CD4-positive, alpha-beta memory T cell (primary cell): ENCODE measurements at regions not wholly inside any gene's neighbourhood (a gene's known extent, or its start where the extent isn't known, plus 50 kb on each side); places are given as distances from the start of the nearest gene placed in this dataset.
"Not testable (repeated sequence)": the region's sequence is repeated elsewhere in the genome, so short reads cannot be mapped to it uniquely, and the experiment has no call there.

Experiments
- CTCF ChIA-PET: fragments of 350-600 bp; sonication (Branson Sonifier 250); formaldehyde crosslinking; loops from one replicate; lab custom pipeline; 2021; ENCODE audit warnings: inconsistent platforms; ENCODE audit not compliant: partially characterized antibody; lab: Charles Lee
- POLR2A ChIA-PET: fragments of 350-600 bp; sonication (Branson Sonifier 250); formaldehyde crosslinking; loops from one replicate; lab custom pipeline; 2021; ENCODE audit not compliant: partially characterized antibody; lab: Charles Lee
- DNase-seq, 5 donors: peaks; one replicate each; pipeline versions ENCODE4 v3.0.0 to v3.0.0-alpha.2; 2020 to 2022; ENCODE audit warnings: mixed read lengths in 1 of 5
- H3K27ac ChIP-seq: one replicate; pipeline ENCODE4 v1.7.0; 2013; ENCODE audit warnings: low read depth, low read length
- H3K27me3 ChIP-seq: 2 replicates; pipeline ENCODE4 v1.7.0; 2013; ENCODE audit warnings: mild to moderate bottlenecking, low read length, moderate library complexity; ENCODE audit not compliant: insufficient read depth
- H3K36me3 ChIP-seq: 2 replicates; pipeline ENCODE4 v1.7.0; 2013; ENCODE audit warnings: mild to moderate bottlenecking, low read length, moderate library complexity; ENCODE audit not compliant: insufficient read depth
- H3K4me1 ChIP-seq: 2 replicates; pipeline ENCODE4 v1.7.0; 2013; ENCODE audit warnings: mild to moderate bottlenecking, low read length, moderate library complexity; ENCODE audit not compliant: insufficient read depth
- H3K4me3 ChIP-seq, 2 donors: one replicate each; pipeline ENCODE4 v1.7.0; 2013; ENCODE audit warnings: low read length in 2 of 2, mild to moderate bottlenecking in 1 of 2
- H3K9me3 ChIP-seq, 2 donors: one replicate each; pipeline ENCODE4 v1.7.0; 2013; ENCODE audit warnings: low read length in 2 of 2, control low read depth in 1 of 2; ENCODE audit not compliant: control insufficient read depth in 1 of 2
- H3K27ac Mint-ChIP-seq, 7 donors: one replicate each; pipeline ENCODE4 v1.8.0; 2020 to 2021; ENCODE audit warnings: mixed read lengths in 7 of 7, mild to moderate bottlenecking in 6 of 7, inconsistent platforms in 3 of 7, moderate library complexity in 3 of 7
- H3K27me3 Mint-ChIP-seq, 2 donors: one replicate each; pipeline ENCODE4 v1.8.0; 2020 to 2021; ENCODE audit warnings: mixed read lengths in 2 of 2
- H3K36me3 Mint-ChIP-seq, 2 donors: one replicate each; pipeline ENCODE4 v1.8.0; 2020 to 2021; ENCODE audit warnings: mixed read lengths in 2 of 2, inconsistent platforms in 1 of 2, mild to moderate bottlenecking in 1 of 2
- H3K4me1 Mint-ChIP-seq, 4 donors: one replicate each; pipeline ENCODE4 v1.8.0; 2020 to 2021; ENCODE audit warnings: mixed read lengths in 4 of 4, mild to moderate bottlenecking in 1 of 4
- H3K4me3 Mint-ChIP-seq, 8 donors: one replicate each; pipeline ENCODE4 v1.8.0; 2020 to 2021; ENCODE audit warnings: mixed read lengths in 8 of 8, mild to moderate bottlenecking in 7 of 8, moderate library complexity in 6 of 8, inconsistent platforms in 3 of 8
- H3K9me3 Mint-ChIP-seq, 8 donors: one replicate each; pipeline ENCODE4 v1.8.0; 2020 to 2021; ENCODE audit warnings: mixed read lengths in 8 of 8, mild to moderate bottlenecking in 5 of 8, inconsistent platforms in 3 of 8, moderate library complexity in 1 of 8
- intact Hi-C: fragments of 100-400 bp; cut with micrococcal nuclease; formaldehyde crosslinking; loops from one replicate; pipeline ENCODE4 v1.15.1; 2023

DNA sequence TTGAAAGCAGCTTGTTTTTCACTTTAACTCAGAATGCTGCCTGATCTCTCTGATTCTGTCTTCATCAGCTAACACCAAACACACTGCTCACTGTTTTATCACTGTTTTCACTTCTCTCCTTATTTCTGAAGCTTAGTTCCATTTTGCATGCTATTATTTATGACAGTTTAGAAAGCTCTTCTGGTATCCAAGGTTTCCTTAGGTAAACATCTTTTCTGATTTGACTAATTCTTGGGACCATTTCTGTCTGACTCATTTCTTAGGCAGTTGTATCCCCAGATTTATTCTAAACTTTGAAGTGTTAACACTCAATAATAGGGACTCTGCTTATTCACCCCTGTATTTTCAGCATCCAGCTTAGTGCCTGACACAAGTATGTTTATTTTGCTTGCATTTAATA lies 167.7 kb downstream of the BCHE start:
- Histone ChIP-seq H3K4me1 (no peaks in the 10 kb centered on the region), H3K9me3 (no peaks in the 10 kb centered on the region), H3K27me3 (no peaks in the 10 kb centered on the region), H3K27ac (no peak overlapping the region), H3K4me3 (no peak overlapping the region), H3K36me3 (no peaks in the 10 kb centered on the region)
- ChIA-PET POLR2A (no interaction called here), CTCF (interaction anchor here (0.5 kb wide), 1 partner anchor 47 kb away, joined by 3 read pairs; no protein-coding TSS in a partner anchor)
- intact Hi-C loops: no loop called here
- H3K27me3 Mint-ChIP-seq: no peaks in the 10 kb centered on the region
- no peak overlapping the region for H3K27ac Mint-ChIP-seq
- no peak for DNase-seq
- peaks cover 0 to 12% (median 4%) of the 10 kb centered on the region in 8 donors for H3K9me3 Mint-ChIP-seq
- no peak overlapping the region for H3K4me3 Mint-ChIP-seq
- no peaks in the 10 kb centered on the region for H3K36me3 Mint-ChIP-seq
- H3K4me1 Mint-ChIP-seq: no peaks in the 10 kb centered on the region

GRCh38 chr3:165667676-165668075 lies 169.5 kb downstream of the BCHE start:
- intact Hi-C loops: no loop called here
- no peak overlapping the region for H3K4me3 ChIP-seq
- no peaks in the 10 kb centered on the region for H3K36me3 Mint-ChIP-seq
- H3K27me3 ChIP-seq: no peaks in the 10 kb centered on the region
- CTCF ChIA-PET: no interaction called here
- no peaks in the 10 kb centered on the region for H3K27me3 Mint-ChIP-seq
- POLR2A ChIA-PET: no interaction called here
- H3K36me3 ChIP-seq: no peaks in the 10 kb centered on the region
- no peak overlapping the region for H3K4me3 Mint-ChIP-seq
- no peaks in the 10 kb centered on the region for H3K4me1 Mint-ChIP-seq
- no peak overlapping the region for H3K27ac ChIP-seq
- H3K9me3 ChIP-seq: no peaks in the 10 kb centered on the region
- DNase-seq: no peak
- H3K27ac Mint-ChIP-seq: no peak overlapping the region
- no peaks in the 10 kb centered on the region for H3K4me1 ChIP-seq
- peaks cover 0 to 11% (median 3%) of the 10 kb centered on the region in 8 donors for H3K9me3 Mint-ChIP-seq

- Mint-ChIP-seq H3K27me3 (no peaks in the 10 kb centered on the region), H3K9me3 (peaks cover 0 to 9% (median 3%) of the 10 kb centered on the region in 8 donors), H3K4me3 (peak overlapping the region in 1 of 8 donors; percentile 6), H3K36me3 (no peaks in the 10 kb centered on the region), H3K27ac (no peak overlapping the region), H3K4me1 (no peaks in the 10 kb centered on the region)
- no peak overlapping the region for H3K27ac ChIP-seq
- intact Hi-C loops: no loop called here
- DNase-seq: no peak
- ChIA-PET CTCF (no interaction called here), POLR2A (no interaction called here)
- H3K9me3 ChIP-seq: no peaks in the 10 kb centered on the region
- no peak overlapping the region for H3K4me3 ChIP-seq
- H3K27me3 ChIP-seq: no peaks in the 10 kb centered on the region
- H3K36me3 ChIP-seq: no peaks in the 10 kb centered on the region
- no peaks in the 10 kb centered on the region for H3K4me1 ChIP-seq
Observed at GRCh38 chr3:165658027-165658426, 179.2 kb downstream of the BCHE start.

DNA sequence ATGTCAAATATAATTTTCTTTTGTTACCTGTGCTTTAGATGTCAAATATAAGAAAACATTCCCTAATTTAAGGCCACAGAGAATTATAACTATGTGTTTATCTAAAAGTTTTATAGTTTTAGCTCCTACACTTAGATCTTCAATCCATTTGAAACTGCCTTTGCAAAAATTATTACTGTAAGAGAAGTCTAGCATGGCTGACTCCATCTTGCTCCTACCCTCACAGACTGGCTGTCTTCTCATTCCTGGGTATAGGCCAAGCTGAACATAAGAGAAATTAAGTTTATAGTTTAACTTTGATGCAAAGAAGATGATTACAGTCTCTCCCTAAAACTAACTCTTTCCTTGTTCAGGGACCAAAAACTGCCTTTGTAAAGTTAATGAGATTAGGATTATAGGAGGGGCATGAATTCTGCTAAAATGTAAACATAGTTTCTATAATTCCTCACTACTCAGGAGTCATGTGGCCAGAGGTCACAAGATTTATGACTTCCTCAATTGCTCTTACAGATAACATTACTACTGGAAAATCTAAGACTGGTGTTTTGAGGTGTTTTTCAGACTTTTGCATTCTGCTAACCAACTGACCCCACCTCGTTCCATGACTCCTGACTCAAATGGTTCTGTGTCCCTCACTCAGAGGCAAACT lies 184.0 kb downstream of the BCHE start:
- no peaks in the 10 kb centered on the region for H3K4me1 ChIP-seq
- Mint-ChIP-seq H3K4me3 (no peak overlapping the region), H3K36me3 (no peaks in the 10 kb centered on the region), H3K9me3 (peaks cover 0 to 8% (median 1%) of the 10 kb centered on the region in 8 donors), H3K27me3 (no peaks in the 10 kb centered on the region), H3K27ac (no peak overlapping the region), H3K4me1 (no peaks in the 10 kb centered on the region)
- no peaks in the 10 kb centered on the region for H3K36me3 ChIP-seq
- ChIA-PET CTCF (no interaction called here), POLR2A (no interaction called here)
- H3K27ac ChIP-seq: no peak overlapping the region
- H3K4me3 ChIP-seq: no peak overlapping the region
- no peaks in the 10 kb centered on the region for H3K9me3 ChIP-seq
- intact Hi-C loops: no loop called here
- H3K27me3 ChIP-seq: no peaks in the 10 kb centered on the region
- DNase-seq: no peak

GRCh38 chr3:165649282-165649681 lies 187.9 kb downstream of the BCHE start:
- H3K4me1 ChIP-seq, CTCF ChIA-PET, H3K27me3 Mint-ChIP-seq, intact Hi-C loops, H3K36me3 Mint-ChIP-seq, H3K4me3 Mint-ChIP-seq, H3K27me3 ChIP-seq, H3K9me3 ChIP-seq, H3K4me1 Mint-ChIP-seq, POLR2A ChIA-PET, H3K4me3 ChIP-seq, H3K27ac ChIP-seq, H3K27ac Mint-ChIP-seq, H3K36me3 ChIP-seq, H3K9me3 Mint-ChIP-seq, DNase-seq: not testable (repeated sequence)

- Histone ChIP-seq H3K4me1 (no peaks in the 10 kb centered on the region), H3K27ac (no peak overlapping the region), H3K9me3 (no peaks in the 10 kb centered on the region), H3K4me3 (no peak overlapping the region), H3K36me3 (no peaks in the 10 kb centered on the region), H3K27me3 (no peaks in the 10 kb centered on the region)
- H3K36me3 Mint-ChIP-seq: no peaks in the 10 kb centered on the region
- intact Hi-C loops: no loop called here
- H3K9me3 Mint-ChIP-seq: peaks cover 0 to 6% (median 3%) of the 10 kb centered on the region in 8 donors
- POLR2A ChIA-PET: no interaction called here
- H3K27me3 Mint-ChIP-seq: no peaks in the 10 kb centered on the region
- no peak for DNase-seq
- no peaks in the 10 kb centered on the region for H3K4me1 Mint-ChIP-seq
- no peak overlapping the region for H3K4me3 Mint-ChIP-seq
- CTCF ChIA-PET: no interaction called here
- H3K27ac Mint-ChIP-seq: no peak overlapping the region
Observed at GRCh38 chr3:165645191-165645590, 192.0 kb downstream of the BCHE start.

DNA sequence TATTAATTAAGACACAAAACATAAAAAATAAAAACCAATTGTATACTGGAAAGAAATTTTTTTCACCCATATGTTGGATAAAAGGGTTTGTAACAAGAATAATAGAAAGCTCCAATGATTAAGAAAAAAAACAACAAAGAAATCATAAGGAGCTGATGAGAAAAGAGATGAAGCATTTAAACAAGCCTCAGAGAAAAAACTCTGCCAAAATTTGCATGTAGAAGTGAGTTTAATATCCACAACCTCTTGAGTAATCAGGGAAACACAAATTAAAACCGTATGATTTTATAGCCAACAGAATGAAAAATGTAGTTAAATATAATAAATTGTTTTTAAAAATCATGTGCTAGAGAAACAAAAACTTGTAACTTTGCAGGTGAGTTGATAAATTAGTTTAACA lies 192.9 kb downstream of the BCHE start:
- Histone ChIP-seq H3K27ac (no peak overlapping the region), H3K36me3 (no peaks in the 10 kb centered on the region), H3K27me3 (no peaks in the 10 kb centered on the region), H3K4me1 (no peaks in the 10 kb centered on the region), H3K9me3 (no peaks in the 10 kb centered on the region), H3K4me3 (no peak overlapping the region)
- DNase-seq: no peak
- Mint-ChIP-seq H3K27me3 (no peaks in the 10 kb centered on the region), H3K4me1 (no peaks in the 10 kb centered on the region), H3K9me3 (peaks cover 0 to 6% (median 3%) of the 10 kb centered on the region in 8 donors), H3K27ac (no peak overlapping the region), H3K36me3 (no peaks in the 10 kb centered on the region), H3K4me3 (no peak overlapping the region)
- intact Hi-C loops: no loop called here
- ChIA-PET POLR2A (no interaction called here), CTCF (no interaction called here)

DNA sequence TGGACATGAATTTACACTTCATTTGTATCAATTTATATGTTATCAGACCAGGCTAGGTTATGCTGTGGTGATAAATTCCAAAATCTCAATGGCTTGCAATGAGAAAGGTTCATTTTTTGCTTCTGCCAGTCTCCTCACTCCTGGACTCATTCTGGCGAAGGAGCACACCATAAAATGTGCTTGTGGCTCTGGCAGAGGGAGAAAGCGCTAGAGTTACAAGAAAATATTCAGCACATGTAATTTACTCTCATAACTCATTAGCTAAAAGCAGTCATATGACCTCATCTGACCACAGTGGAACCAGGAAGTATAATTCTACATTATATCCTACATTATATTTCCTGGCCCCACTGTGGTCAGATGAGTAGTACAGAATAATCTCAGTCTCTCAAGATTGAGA lies 193.8 kb downstream of the BCHE start:
- H3K36me3 Mint-ChIP-seq: no peaks in the 10 kb centered on the region
- H3K36me3 ChIP-seq: no peaks in the 10 kb centered on the region
- no peak overlapping the region for H3K27ac ChIP-seq
- ChIA-PET CTCF (no interaction called here), POLR2A (no interaction called here)
- H3K4me3 ChIP-seq: no peak overlapping the region
- H3K27me3 Mint-ChIP-seq: no peaks in the 10 kb centered on the region
- intact Hi-C loops: no loop called here
- no peaks in the 10 kb centered on the region for H3K9me3 ChIP-seq
- H3K27me3 ChIP-seq: no peaks in the 10 kb centered on the region
- DNase-seq: no peak
- peaks cover 0 to 6% (median 2%) of the 10 kb centered on the region in 8 donors for H3K9me3 Mint-ChIP-seq
- no peak overlapping the region for H3K27ac Mint-ChIP-seq
- H3K4me3 Mint-ChIP-seq: no peak overlapping the region
- H3K4me1 Mint-ChIP-seq: no peaks in the 10 kb centered on the region
- no peaks in the 10 kb centered on the region for H3K4me1 ChIP-seq
